HUES48 (cell line): ENCODE measurements at regions not wholly inside any gene's neighbourhood (a gene's known extent, or its start where the extent isn't known, plus 50 kb on each side); places are given as distances from the start of the nearest gene placed in this dataset.

Source experiments
- H3K27ac ChIP-seq: one replicate; pipeline ENCODE4 v1.7.0; 2013; ENCODE audit warnings: low read depth, low read length, inconsistent platforms
- H3K27me3 ChIP-seq: 2 replicates; pipeline ENCODE4 v1.6.1; 2013; ENCODE audit warnings: mild to moderate bottlenecking, low read length; ENCODE audit not compliant: control insufficient read depth, insufficient read depth
- H3K36me3 ChIP-seq: 2 replicates; pipeline ENCODE4 v1.6.1; 2013; ENCODE audit warnings: low read length; ENCODE audit not compliant: control insufficient read depth, insufficient read depth
- H3K4me1 ChIP-seq: 2 replicates; pipeline ENCODE4 v1.6.1; 2013; ENCODE audit warnings: mild to moderate bottlenecking, low read length; ENCODE audit not compliant: control insufficient read depth, insufficient read depth
- H3K4me3 ChIP-seq: 2 replicates; pipeline ENCODE4 v1.5.1; 2013; ENCODE audit warnings: mild to moderate bottlenecking, low read depth, low read length
- H3K9ac ChIP-seq: 2 replicates; pipeline ENCODE4 v1.6.1; 2013; ENCODE audit warnings: mild to moderate bottlenecking, low read depth, low read length, moderate library complexity
- H3K9me3 ChIP-seq: 2 replicates; pipeline ENCODE4 v1.6.1; 2013; ENCODE audit warnings: low read length; ENCODE audit not compliant: control insufficient read depth, insufficient read depth

DNA sequence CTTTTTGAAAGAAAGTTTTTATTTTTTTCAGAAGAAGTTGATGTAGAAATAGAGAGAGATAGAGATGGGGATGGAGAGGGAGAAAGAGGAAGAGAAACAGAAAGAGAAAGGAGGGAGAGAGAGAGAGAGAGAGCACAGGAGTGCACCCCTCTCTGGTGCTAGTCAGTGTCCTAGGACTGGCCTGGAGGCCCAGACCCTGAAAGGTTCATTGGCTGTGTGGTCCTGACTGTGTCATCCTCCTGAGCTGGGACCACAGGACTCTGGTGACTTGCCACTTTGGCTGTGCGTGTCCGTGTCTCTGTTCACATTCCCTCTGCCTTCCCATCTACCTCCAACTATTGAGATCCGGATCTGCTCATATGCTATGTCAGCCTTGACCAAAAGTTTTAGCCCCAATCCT lies 62.1 kb upstream of the SHH start:
- Histone ChIP-seq H3K27me3 (no peaks in the 10 kb centered on the region), H3K4me3 (no peak overlapping the region), H3K36me3 (no peaks in the 10 kb centered on the region), H3K9me3 (no peaks in the 10 kb centered on the region), H3K27ac (no peak overlapping the region), H3K4me1 (peaks cover 11% of the 10 kb centered on the region), H3K9ac (no peak overlapping the region)

DNA sequence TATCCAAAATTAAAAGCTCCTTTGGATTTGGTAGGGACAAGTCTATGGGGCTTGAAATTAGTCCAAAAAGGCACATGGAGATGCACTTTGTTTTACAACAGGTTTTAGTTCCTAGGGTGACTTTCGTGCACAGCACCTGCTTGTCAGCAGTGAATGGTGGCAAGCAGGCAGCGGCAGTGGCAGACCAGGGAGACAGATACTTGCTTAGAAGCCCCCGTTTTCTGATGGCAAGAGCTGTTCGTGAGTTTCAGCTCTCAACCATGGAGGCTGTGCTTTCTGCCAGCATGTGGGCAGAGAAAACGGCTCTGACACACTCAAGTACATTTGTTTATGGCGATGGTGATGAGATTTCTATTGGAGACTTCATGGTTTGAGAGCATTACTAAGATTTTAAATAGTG lies 61.7 kb upstream of the SHH start:
- peaks cover 2% of the 10 kb centered on the region; the same call in 1 of the 2 replicates for H3K9me3 ChIP-seq
- no peaks in the 10 kb centered on the region for H3K27me3 ChIP-seq
- H3K9ac ChIP-seq, result no peak overlapping the region
- H3K4me3 ChIP-seq, result no peak overlapping the region
- no peak overlapping the region for H3K27ac ChIP-seq
- H3K36me3 ChIP-seq, result no peaks in the 10 kb centered on the region
- H3K4me1 ChIP-seq, result peaks cover 11% of the 10 kb centered on the region

DNA sequence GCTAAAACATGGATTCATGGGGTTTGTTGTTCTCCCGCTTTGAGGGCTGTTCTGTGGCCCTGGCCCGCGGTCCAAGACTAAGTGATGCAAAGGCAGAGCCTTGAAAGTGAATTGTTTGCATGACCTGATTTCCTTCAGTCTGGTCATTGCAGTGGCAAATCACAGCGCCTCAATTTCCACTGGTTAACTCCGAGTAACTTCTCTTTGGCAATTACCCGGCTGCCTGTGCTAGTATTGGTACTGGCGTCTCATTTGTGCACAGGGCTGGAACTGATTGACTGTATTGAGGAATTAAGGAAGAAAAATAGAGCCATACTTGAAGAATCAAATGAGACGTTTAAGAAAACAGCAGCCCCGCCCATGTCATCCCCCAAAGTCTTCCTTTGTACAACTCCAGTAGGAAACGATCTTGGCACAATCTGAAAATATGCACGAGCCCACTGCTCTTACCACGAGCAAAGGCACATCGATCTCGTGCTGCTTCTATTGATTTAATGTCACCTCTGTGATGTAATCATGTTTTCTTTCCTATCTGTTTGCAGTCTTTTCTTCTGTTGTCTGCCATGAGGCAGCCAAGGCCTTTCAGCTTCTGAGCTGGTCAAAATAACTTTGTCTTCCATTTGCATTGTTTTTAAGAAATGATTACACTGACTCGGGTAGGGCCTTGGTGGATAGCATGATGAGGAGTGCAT lies 60.6 kb upstream of the SHH start:
- H3K9me3 ChIP-seq, result peaks cover 5% of the 10 kb centered on the region; the same call in 1 of the 2 replicates
- H3K27ac ChIP-seq, result no peak overlapping the region
- H3K36me3 ChIP-seq, result no peaks in the 10 kb centered on the region
- no peaks in the 10 kb centered on the region for H3K27me3 ChIP-seq
- H3K4me3 ChIP-seq, result no peak overlapping the region
- peaks cover 11% of the 10 kb centered on the region for H3K4me1 ChIP-seq
- H3K9ac ChIP-seq, result no peak overlapping the region

DNA sequence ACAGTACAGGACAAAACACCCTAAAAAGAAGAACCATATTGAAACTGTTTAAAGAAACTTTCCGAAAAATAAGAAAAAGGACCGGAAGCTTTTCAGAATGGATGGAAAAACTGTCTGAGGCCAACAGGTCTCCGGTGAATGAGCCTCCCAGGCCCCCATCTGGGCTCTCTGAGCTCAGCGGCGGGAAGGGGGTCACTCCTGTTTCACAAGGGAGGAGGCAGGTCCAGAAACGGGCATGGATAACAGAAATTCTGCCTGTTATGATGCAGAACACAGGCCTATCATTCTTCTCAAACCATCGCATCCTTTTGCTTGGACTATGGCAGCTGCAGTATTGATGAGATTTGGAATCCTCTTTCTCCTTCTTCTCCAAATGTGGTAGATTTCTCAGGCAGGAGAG lies 58.9 kb upstream of the SHH start:
- H3K4me1 ChIP-seq, result peaks cover 11% of the 10 kb centered on the region
- no peaks in the 10 kb centered on the region for H3K36me3 ChIP-seq
- no peak overlapping the region for H3K27ac ChIP-seq
- no peak overlapping the region for H3K4me3 ChIP-seq
- peaks cover 5% of the 10 kb centered on the region; the same call in 1 of the 2 replicates for H3K9me3 ChIP-seq
- H3K27me3 ChIP-seq, result no peaks in the 10 kb centered on the region
- no peak overlapping the region for H3K9ac ChIP-seq

DNA sequence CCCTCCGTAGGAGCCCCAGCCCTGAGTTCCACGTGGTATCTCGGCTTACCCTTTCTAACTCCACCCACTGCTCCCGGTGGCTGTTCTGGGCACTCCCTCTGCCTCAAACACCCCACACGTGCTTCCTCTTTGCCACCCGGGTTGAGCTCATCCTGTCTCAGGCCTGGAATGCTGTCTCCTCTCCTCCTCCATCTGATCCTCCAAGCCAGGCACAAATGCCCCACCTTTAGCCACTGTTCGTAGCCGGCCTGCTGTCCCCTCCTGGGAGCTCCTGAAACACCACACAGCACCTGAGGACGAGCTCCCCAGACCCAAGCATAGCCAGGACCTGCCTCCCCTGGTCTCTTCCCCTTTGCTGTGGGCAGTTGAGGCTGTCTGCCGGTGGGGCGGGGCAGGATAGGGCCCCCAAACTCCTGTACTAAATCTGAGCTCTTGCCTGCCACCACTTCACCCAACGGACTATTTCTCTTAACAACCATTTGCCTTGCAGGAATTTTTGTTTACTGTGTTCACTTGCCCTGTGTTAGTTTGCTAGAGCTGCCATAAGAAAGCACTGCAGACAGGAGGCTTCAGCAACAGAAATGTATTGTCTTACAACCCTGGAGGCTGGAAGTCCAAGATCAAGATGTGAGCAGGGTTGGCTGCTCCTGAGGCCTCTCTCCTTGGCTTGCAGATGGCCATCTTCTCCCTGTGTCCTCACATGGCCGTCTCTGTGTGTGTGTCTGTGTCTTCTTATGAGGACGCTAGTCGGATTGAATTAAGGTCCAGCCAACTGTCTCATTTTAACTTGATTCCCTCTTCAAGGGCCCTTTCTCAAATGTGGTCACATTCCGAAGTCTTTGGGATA lies 58.3 kb upstream of the SHH start:
- Histone ChIP-seq H3K27me3 (no peaks in the 10 kb centered on the region), H3K4me1 (peaks cover 11% of the 10 kb centered on the region), H3K9ac (no peak overlapping the region), H3K27ac (no peak overlapping the region), H3K36me3 (no peaks in the 10 kb centered on the region), H3K9me3 (peaks cover 5% of the 10 kb centered on the region; the same call in 1 of the 2 replicates), H3K4me3 (no peak overlapping the region)

DNA sequence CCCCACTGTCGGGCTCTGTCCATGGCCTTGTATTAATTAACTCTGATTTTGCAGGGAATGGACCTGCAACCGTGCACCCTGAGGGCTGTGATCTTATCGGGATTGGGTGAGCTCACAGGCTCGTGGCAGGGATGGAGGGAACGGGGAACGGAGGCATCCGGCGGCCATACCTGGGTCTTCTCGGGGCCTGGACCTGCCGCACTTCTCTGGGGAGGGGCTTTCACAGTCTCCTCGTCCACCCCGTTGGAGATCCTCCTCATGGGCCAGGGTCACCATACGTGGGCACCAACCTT lies 57.5 kb upstream of the SHH start:
- H3K4me1 ChIP-seq, result peaks cover 11% of the 10 kb centered on the region
- no peak overlapping the region for H3K27ac ChIP-seq
- H3K36me3 ChIP-seq, result no peaks in the 10 kb centered on the region
- peaks cover 5% of the 10 kb centered on the region; the same call in 1 of the 2 replicates for H3K9me3 ChIP-seq
- no peaks in the 10 kb centered on the region for H3K27me3 ChIP-seq
- no peak overlapping the region for H3K4me3 ChIP-seq
- no peak overlapping the region for H3K9ac ChIP-seq

DNA sequence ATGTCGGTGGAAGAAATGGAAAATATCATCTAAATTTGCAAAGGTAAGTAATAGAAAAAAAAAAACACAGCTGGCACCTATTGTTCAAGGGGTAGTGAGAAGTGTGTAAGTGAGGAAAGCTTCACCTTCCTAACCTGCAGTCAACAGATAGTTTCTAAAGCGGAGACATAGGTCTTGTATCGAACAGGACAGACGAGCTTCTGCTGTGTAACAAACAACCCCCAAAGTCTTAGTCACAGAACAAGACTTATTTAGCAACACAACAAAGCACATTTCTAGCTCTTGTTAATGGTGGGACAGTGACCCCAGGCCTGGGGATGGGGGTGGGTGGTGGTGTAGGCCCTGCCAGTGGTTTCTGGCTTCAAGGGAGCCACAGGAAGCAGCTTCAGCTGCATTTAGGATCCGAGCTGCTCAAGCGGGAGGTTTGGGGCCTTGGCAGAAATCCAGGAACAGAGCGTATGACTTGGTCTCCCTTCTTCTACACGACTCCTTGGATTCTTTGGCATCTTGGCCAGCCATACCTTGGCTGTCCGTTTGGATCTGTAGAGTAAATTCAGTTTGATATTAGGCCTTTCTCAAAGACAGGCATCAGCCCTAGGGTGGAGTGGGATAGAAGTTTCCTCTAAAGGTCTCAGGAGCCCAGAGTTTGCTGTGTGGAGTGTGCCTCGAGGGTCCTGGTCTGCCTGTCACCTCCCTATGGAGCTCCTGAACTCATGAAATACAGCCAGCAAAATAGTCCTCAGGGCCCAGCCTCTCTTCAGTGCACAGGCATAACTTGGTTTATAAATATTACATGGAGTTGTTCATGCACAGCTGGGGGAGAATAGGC lies 56.9 kb upstream of the SHH start:
- no peak overlapping the region for H3K27ac ChIP-seq
- H3K36me3 ChIP-seq, result no peaks in the 10 kb centered on the region
- peaks cover 5% of the 10 kb centered on the region; the same call in 1 of the 2 replicates for H3K9me3 ChIP-seq
- no peak overlapping the region for H3K4me3 ChIP-seq
- H3K9ac ChIP-seq, result no peak overlapping the region
- no peaks in the 10 kb centered on the region for H3K27me3 ChIP-seq
- peaks cover 11% of the 10 kb centered on the region for H3K4me1 ChIP-seq

DNA sequence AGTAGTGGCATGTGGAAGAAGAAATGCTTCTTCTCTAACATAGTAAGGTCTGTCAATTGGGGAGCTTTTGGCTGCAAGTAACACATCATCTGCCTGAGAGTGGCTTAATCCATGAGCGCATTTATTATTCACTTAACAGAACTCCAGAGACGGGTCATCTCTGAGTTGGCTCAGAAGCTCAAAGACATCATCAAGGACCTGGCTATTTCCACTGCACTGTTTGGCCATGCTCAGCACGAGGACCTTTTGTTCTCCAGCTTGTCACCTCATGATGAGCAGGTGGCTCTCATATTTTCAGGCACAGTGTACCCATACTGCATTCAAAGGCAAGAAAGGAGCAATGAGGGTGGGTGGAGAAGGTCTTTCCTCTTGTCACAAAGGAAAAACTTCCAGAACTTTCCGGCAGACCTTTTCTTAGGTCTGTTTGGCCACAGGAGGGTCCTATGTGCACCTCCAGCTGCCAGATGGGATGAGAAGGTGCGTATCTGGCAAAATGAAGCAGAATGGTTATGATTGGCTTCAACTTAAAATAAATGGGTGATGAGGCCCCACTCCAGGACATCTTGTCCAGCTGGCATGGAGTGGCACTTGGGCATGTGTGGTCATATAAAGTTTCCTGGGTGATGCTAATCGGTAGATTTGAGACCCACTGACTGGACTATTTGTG lies 55.6 kb upstream of the SHH start:
- H3K9ac ChIP-seq, result no peak overlapping the region
- H3K9me3 ChIP-seq, result peaks cover 5% of the 10 kb centered on the region; the same call in 1 of the 2 replicates
- H3K4me3 ChIP-seq, result no peak overlapping the region
- H3K27me3 ChIP-seq, result no peaks in the 10 kb centered on the region
- H3K27ac ChIP-seq, result no peak overlapping the region
- no peaks in the 10 kb centered on the region for H3K36me3 ChIP-seq
- peaks cover 6% of the 10 kb centered on the region for H3K4me1 ChIP-seq

DNA sequence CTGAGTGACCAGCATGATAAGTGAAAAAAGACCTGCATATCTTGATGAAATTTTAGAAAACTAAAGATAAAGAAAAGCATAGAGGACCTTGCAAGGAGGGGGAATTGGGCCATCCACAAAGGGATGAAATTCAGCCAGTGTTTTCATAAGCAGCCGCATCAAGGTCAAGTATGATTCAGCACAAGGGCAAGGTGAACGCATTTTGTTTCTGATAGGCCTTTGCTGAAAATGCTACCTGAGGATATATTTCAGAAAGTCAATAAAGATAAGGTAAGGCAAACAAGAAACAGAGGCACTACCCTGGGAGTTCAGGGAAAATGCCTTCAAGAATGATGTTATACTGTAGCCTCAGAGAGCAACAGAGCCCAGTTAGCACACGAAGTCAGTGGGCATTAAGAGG lies 55.0 kb upstream of the SHH start:
- no peaks in the 10 kb centered on the region for H3K36me3 ChIP-seq
- no peak overlapping the region for H3K4me3 ChIP-seq
- H3K9ac ChIP-seq, result no peak overlapping the region
- H3K9me3 ChIP-seq, result peaks cover 5% of the 10 kb centered on the region; the same call in 1 of the 2 replicates
- H3K27ac ChIP-seq, result no peak overlapping the region
- no peaks in the 10 kb centered on the region for H3K27me3 ChIP-seq
- peaks cover 2% of the 10 kb centered on the region; the same call in 1 of the 2 replicates for H3K4me1 ChIP-seq

DNA sequence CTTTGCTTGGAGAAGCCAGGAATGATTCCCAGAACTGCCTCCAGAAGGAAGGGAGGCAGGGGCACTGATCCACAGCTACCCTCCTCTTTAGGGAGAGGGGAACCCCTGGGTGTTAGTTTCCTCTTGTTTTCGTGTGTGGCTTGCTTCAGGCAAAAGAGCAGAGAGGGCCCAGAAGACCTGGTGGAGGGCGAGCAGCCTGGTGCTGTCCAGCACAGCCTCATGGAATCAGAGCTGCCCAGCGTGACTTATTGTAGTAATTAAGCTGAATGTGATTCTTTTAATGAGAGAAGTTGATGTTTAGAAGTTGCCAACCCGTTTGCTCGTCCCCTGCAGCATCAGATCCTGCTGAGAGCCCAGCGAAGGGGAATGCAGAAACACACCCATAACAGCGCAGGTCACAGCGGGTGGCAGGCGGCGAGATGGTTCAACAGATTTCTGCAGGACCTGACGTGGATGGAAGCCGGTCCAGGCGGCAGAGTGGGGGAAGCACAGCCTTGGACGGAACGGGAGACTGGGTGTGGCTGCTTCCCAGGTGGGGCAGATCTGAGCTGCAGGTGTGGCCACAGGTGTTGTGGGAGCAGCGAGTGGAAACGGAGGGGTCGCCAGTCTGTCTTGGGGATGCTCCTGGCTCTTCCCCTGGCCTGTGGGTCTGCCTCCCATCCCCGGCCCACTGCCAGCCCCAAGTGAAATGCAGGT lies 53.7 kb upstream of the SHH start:
- Histone ChIP-seq H3K27me3 (no peaks in the 10 kb centered on the region), H3K4me1 (no peaks in the 10 kb centered on the region), H3K9ac (no peak overlapping the region), H3K27ac (no peak overlapping the region), H3K9me3 (peaks cover 5% of the 10 kb centered on the region; the same call in 1 of the 2 replicates), H3K36me3 (no peaks in the 10 kb centered on the region), H3K4me3 (no peak overlapping the region)
